Retina (tissue), 1 donor: ENCODE measurements at regions not wholly inside any gene's neighbourhood (a gene's known extent, or its start where the extent isn't known, plus 50 kb on each side); places are given as distances from the start of the nearest gene placed in this dataset.
"Not testable (repeated sequence)": the region's sequence is repeated elsewhere in the genome, so short reads cannot be mapped to it uniquely, and the experiment has no call there.

Experiments used
- DNase-seq: peaks from one replicate; pipeline ENCODE4 v3.0.0-alpha.2; 2016

- no peak for DNase-seq
These were observed 135.5 kb upstream of the CDKN3 start for GRCh38 chr14:54261283-54261682.

GRCh38 chr14:54266616-54267015 is 130.2 kb upstream of the CDKN3 start:
- not testable (repeated sequence) for DNase-seq

- DNase-seq = no peak
These were observed 129.6 kb upstream of the CDKN3 start for GRCh38 chr14:54267172-54267571.

GRCh38 chr14:54275997-54276725 is 120.6 kb upstream of the CDKN3 start:
- DNase-seq = no peak

GRCh38 chr14:54278087-54278486 is 118.7 kb upstream of the CDKN3 start:
- no peak for DNase-seq

GRCh38 chr14:54278665-54279295 is 118.0 kb upstream of the CDKN3 start:
- no peak for DNase-seq

GRCh38 chr14:54282849-54283248 is 114.0 kb upstream of the CDKN3 start:
- DNase-seq = no peak

- no peak for DNase-seq
These were observed 111.8 kb upstream of the CDKN3 start for GRCh38 chr14:54285030-54285429.

- DNase-seq = peak; percentile 69
These were observed 105.2 kb upstream of the CDKN3 start for GRCh38 chr14:54291491-54292191.

- no peak for DNase-seq
These were observed 102.0 kb upstream of the CDKN3 start for GRCh38 chr14:54294802-54295201.

- DNase-seq = no peak
These were observed 97.1 kb upstream of the CDKN3 start for GRCh38 chr14:54299410-54300363.

GRCh38 chr14:54300881-54301280 is 95.9 kb upstream of the CDKN3 start:
- no peak for DNase-seq

- no peak for DNase-seq
These were observed 95.4 kb upstream of the CDKN3 start for GRCh38 chr14:54301359-54301758.

GRCh38 chr14:54306806-54307205 is 90.0 kb upstream of the CDKN3 start:
- no peak for DNase-seq

- no peak for DNase-seq
These were observed 87.2 kb upstream of the CDKN3 start for GRCh38 chr14:54309615-54310014.

GRCh38 chr14:54310151-54310850 is 86.5 kb upstream of the CDKN3 start:
- DNase-seq = no peak

GRCh38 chr14:54310851-54311228 is 86.0 kb upstream of the CDKN3 start:
- no peak for DNase-seq

GRCh38 chr14:54312166-54312801 is 84.5 kb upstream of the CDKN3 start:
- no peak for DNase-seq

- DNase-seq = no peak
These were observed 82.3 kb upstream of the CDKN3 start for GRCh38 chr14:54314365-54315104.

GRCh38 chr14:54316652-54317051 is 80.2 kb upstream of the CDKN3 start:
- DNase-seq = no peak

- no peak for DNase-seq
These were observed 79.4 kb upstream of the CDKN3 start for GRCh38 chr14:54317391-54317790.
